GM04503 (cell line): ENCODE measurements at regions not wholly inside any gene's neighbourhood (a gene's known extent, or its start where the extent isn't known, plus 50 kb on each side); places are given as distances from the start of the nearest gene placed in this dataset.
"Not testable (repeated sequence)": the region's sequence is repeated elsewhere in the genome, so short reads cannot be mapped to it uniquely, and the experiment has no call there.

Source experiments
- DNase-seq: peaks from one replicate; pipeline ENCODE4 v3.0.0-alpha.2; 2012; ENCODE audit warnings: low read depth

DNA sequence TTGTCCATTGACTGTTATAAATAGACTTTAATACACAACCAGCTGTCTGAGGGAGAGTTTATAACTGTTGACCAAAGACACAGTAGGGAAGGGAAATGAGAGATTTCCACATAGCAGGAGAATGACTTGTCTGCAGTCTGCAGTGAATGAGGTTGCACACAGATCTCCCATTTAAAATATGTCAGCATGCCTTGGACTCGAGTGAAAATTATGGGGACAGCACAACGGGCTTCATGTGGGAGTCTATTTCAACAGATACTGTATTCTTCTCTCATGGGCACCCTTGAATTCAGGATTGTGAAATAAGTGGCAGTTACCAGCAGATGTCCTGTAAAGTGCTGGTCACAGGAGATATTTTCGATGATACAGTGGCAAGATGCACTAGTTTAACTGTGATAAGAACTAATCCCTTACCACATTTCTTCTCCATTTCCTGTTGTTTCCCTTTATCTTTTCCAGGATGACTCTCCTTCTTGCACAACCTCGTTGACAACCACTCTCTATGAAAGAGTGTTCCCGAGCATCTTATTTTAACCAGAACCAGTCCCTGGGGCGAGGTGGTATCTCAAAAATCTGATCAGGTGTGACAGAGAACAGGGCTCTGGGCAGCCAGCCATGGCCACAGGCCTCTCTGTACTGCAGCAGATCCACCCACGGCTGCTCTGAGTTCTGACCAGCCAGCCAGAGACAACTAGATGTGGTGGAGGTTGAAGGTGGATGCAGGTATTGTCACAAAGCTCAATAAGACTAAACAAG lies 51.5 kb upstream of the MAP3K1 start:
- DNase-seq = peak; percentile 34

DNA sequence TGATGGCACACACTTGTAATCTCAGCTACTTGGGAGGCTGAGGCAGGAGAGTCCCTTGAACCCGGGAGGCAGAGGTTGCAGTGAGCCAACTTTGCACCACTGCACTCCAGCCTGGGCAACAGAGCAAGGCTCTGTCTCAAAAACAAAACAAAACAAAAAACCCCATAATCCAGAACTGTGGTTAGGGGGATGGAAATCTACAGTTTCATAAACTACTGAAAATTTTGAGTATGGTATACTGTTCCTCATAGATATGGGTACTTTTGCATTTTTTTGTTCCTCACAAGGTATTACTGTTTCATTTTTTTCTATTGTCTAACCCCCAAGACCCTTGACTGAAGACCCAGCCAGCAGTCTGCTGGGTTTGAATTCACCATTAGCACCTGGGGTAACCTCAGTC lies 52.2 kb upstream of the MAP3K1 start:
- no peak for DNase-seq

DNA sequence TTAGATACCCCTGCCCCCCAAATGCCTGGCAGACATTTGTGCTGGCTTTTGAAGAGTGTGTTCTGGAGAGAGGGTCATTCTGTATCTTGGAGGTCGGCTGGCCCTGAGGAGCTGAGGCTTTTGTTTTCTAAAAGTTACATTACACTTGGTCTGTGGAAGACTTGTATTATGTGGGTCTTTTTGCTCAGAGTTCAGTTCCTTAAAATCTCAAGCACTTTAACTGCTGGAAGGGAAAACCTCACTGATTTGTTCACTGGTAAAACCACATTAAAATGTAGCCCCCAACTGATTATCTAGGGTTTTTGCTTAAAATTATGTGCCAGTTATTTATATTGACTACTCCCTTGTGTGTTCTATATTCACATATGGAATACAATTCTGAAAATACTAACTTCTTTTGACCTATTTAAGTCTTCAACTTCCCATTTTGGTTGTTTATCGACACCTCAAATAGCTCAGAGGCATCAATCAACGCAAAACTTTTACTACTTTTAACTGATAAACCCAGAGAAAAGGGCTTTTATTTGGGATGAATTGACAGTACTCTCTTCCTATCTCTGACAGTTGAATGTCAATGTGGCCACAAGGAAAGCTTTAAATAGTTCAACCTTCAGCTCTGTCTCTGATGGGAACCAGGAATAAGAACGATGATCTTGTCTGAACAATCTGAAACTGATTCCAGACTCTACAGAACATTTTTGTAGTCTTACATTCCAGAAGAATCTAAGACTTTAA lies 54.0 kb upstream of the MAP3K1 start:
- no peak for DNase-seq

DNA sequence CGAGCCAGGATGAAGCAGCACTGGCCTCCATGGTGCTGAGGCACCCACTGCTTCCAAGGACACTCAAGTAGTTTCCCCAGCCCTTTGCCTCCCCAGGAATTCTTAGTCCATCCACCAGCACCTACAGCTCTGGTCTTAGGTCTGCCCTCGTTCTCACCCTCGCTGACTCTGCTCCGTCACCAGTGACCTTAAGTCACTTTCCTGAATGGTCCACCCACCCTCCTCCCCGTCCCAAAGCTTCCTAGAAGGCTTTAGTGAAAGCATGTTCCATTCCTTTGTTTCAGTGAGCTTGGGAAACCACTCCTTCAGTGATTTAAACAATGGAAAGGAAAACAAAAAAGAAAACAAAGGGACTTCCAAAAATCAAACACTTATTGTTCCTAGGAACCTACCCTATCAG lies 54.6 kb upstream of the MAP3K1 start:
- DNase-seq = no peak

DNA sequence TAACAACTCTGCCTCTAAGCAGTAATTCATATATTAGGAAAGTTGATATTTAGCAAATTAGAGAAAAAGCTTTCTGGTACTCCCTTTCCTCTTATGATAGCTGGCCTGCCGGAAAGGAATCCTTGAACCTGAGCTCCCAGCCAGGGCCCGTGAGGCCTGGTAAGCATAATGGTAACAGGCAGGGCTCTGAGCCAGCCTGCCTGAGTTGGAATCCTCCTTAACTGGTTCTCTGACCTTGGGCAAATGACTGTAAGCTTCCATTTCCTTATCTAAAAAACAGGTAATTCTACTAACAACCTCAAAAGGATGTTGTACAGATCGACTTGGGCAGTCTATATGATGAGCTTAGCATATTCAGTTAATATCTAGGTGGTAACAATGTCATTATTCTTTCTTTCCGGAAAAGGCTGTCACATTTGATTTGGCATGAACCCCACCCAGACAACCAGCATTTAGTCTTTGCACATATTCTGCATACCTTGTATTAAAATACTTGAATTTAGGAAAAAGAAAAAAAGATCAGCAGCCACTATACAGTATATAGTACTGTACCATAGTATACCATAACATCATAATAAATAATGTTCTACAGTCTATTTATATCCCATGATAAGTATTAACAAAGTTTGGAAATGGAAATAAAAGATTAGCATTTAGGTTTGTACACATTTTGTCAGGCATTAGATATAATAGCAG lies 55.7 kb upstream of the MAP3K1 start:
- no peak for DNase-seq

DNA sequence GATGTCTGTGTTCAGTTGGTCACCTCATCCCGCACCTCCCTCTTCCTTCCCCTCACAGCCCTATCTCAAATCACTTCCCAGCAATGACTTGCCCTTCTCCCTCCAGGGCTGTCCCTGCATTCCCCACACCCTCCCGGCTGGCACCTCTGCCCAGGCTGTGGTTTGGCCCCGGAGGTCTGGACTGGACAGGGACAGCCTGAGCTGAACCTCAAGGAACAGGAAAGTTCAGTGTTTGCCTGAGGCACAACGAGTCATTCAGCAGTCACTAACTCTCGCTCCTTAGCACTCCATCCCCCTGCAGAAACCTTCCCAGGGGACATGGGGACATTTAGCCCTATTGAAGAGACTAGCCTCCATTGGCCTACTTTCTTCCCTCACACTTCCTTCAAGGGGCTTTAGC lies 58.3 kb upstream of the MAP3K1 start:
- DNase-seq = no peak

DNA sequence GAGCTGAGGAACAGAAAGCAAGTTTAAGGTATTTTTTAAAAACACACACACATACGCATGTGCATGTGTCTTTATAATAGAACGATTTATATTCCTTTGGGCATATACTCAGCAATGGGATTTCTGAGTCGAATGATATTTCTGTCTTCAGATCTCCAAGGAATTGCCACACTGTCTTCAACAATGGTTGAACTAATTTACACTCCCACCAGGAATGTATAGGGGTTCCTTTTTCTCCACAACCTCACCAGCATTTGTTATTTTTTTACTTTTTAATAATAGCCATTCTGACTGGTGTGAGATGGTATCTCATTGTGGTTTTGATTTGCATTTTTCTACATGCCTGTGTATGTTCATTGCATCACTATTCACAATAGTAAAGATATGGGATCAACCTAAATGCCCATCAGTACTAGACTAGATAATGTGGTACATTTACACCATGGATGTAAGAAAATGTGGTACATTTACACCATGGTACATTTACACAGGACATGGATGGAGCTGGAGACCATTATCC lies 60.3 kb upstream of the MAP3K1 start:
- no peak for DNase-seq

DNA sequence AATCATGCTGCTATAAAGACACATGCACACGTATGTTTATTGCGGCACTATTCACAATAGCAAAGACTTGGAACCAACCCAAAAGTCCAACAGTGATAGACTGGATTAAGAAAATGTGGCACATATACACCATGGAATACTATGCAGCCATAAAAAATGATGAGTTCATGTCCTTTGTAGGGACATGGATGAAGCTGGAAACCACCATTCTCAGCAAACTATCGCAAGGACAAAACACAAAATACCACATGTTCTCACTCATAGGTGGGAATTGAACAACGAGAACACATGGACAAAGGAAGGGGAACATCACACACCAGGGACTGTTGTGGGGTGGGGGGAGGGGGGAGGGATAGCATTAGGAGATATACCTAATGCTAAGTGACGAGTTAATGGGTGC lies 61.8 kb upstream of the MAP3K1 start:
- not testable (repeated sequence) for DNase-seq

DNA sequence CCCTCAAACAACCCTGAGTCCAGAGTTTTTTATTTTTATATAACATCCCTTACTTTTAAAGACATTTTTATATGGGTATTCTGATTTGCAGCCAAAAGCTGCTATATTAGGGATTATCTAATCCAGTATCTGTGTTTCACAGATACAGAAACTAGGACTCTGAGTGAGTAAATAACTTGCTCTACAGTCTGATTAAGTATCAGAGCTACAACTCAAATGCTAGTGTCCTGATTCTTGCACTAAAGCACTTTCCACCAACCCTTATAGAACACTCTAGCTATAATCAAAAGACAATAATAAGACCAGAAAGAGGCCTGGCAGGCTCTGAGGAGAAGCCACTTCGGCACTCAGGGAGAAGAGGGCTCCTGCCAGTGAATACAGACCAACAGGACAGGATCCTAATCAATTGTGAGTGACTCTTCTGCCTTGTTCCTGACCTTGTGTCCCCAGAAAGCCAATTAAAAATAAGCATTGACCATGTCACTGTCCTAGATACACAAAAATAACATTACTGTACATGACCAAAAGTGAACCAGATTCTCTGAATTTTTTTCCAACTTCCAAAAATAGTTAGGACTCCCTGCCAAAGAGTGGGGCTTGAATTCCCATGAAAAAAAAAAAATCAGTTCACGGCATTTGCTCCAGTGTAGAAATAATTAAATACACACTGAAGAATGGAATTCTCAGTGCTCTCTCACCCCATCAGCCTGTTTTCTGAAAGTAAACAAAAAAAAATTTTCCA lies 63.6 kb upstream of the MAP3K1 start:
- peak; percentile 37 for DNase-seq

DNA sequence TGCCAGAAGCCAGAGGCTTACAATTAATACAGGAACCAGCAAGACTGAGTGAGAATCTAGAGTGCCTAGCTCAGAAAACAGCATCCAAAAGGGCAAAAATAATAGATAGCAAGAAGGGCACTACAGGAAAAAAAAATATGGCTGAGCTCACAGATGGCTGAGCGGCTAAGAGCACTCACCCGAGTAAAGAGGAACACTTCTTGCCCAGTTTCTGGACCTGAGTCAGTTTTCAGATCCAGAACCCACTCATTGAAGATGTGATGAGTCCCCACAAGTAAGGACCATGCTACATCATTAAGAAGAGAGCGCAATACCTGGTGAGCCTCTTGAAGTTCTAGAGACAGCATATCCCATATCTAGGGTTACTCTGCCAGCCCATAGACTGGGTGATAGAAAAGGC lies 65.5 kb upstream of the MAP3K1 start:
- DNase-seq = no peak

DNA sequence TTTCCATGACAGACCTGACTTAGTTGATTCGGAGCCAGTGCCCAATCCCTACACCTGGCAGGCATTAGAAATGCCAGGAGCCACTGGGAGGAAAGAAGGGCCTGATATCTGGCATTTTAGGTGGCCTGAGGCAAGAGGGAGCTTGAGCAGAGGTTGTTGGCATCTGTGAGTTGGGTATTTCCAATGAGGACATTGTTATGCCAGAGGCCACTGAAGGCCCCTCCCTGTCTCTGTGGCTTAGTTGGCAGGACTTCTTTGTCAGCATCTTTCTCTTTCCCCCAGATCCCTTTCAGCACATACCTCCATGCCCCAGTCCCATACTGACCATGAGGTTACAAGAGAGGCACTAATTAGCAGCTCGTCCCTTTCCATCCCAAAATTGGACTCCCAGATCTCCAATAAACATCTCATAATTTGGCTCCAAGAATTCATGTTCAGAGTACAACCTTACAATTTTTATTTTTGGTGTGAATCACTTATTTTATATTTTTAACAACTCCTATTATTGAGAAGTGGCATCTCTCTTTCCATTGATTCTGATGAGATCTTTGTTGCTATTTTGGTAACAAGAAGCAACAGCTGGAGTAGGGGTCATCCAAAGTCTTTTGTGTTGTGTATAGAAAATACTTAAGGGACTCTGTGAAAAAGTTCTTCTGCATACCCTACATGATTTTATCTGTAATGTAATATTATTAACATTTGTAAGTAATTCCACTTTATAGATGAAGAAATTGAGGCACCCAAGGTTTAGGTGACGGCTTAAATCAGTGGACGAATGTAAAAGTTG lies 68.6 kb upstream of the MAP3K1 start:
- no peak for DNase-seq

DNA sequence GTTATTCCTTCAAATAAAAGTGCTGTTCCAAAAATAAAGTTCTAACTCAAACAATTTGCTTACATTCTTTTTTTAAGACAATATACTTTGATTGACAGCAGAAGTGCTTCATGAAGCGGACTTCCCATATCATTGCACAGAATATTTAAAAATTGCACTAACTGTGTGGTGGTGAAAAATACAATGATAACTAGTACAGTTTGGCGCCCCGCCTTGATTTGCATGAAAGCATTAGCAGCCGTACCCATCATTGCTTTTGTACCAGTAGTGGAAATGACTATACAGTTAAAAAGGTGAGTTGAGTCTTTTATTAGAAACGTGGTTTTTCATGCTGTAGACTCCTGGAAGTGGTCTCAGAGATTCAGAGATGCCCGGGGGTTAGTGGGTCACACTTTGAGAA lies 69.5 kb upstream of the MAP3K1 start:
- no peak for DNase-seq

DNA sequence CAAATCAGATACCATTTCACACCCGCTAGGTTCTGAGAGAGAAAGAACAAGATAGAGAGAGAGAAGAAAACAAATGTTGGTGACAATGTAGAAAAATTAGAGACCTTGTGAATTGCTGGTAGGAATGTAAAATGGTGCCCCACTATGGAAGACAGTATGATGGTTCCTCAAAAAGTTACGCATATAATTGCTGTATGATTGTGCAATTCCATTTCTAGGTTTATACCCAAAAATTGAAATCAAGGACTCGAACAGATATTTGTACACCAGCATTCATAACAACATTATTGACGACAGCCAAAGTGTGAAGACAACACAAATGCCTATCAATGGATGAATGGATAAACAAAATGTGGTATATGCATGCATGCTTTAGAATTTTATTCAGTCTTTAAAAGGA lies 74.5 kb upstream of the MAP3K1 start:
- no peak for DNase-seq

DNA sequence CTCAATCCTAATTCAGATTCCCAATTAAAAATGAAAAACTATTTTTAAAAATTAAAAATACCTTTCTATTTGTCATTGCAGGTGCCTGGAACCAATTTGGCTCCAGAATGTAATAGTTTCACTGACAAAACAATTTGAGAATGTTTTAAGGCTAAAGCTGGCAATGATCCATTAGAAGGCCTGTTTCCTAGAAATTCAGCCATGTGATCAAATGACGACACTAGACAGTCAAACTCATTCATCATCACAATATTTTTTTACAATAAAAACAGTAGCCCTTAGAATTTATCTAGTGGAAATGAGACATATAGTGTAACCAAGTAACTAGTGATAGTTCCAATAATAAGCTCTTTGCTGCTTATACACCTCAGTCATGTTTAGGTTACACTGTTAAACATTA lies 75.4 kb upstream of the MAP3K1 start:
- DNase-seq = no peak

DNA sequence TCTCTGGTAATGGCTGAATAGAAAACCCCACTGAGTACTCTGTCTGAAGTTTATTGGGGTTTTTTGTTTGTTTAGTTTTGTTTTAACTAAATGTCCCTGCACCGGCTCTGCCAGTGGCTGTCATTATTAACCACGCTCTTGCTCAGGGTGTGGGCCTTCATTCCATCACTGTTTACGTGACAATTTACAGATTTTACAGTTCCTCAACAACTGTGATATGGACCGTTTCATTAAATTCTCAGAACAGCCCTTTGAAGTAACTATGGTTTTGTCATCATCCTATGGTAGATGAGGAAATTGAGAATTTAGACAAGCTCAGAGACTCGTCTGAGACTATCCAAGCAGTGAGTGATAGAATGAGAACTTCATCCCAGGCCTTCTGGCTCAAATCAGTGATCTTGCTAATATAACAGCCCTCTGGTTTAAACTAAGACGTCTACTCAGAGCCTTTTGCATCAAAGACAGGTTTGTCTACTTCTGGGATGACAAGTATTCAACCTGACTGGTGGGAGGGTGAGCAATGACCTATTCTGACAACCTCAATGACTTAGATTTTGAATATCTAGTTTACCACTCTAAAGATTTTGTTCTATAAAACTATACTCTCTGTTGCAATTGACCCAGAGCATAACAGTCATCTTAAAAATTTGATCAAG lies 77.3 kb upstream of the MAP3K1 start:
- DNase-seq = no peak

DNA sequence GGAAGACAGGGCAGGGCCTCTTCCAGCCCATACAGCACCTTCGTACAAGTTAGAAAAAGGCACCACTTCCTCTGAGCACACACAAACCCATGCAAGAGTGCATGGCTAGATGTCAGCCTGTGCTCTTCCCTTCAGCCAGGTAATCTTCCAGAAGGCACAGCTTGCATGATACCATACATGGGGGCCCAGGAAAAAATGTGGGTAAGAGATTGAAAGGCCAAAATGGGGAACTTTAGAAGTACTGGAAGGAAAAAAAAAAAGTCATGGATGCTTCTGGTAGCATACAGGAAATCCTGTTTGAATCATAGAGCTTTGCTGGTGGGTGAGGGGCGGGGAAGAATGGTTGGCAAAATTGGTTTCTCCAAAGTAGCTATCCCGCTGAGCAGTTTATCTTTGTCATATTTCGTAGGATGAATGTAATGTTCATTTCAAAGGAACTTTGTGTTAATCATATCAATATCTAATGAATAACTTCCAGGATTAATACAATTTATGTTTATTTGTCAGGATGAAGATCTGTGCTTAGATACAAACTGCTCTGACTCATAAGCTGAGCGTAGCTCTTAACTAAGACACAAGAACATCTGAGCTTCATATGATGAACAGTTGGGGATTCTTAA lies 78.2 kb upstream of the MAP3K1 start:
- DNase-seq = no peak

DNA sequence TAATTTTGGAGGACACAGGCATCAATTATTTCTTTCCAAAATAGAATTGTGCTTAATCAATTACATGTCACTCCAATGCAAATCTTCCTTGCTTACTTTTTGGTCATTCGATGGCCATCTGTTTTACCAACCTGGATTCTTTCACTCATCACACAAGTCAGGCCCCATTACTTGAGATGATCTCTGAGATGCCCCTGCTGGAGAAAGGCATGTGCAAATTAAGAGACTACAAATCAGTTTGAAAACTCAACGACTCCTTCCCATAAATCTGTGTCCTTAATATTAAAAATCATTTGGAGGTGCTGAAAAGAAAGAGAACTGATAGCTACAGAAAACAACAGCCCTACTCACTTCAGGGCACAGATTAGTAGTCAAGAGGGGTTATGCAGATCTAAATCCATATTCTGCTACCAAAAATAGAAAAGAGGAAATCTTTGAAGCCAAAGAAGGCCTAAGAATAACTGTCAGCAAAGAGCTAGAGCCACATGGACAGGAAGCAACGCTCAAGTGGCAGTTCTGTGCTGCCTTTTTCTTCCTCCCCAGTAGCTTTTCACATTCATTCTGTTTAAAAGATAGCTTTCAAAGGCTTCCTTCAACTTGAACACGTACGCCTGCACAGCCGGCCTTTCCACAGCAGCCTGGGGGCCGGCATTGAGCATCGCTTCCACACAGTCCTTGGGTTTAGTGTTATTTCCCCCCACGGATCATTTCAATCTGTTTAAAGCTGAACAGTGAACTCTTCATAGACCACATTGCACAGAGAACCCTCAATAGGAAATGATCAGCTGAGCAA lies 79.3 kb upstream of the MAP3K1 start:
- no peak for DNase-seq

DNA sequence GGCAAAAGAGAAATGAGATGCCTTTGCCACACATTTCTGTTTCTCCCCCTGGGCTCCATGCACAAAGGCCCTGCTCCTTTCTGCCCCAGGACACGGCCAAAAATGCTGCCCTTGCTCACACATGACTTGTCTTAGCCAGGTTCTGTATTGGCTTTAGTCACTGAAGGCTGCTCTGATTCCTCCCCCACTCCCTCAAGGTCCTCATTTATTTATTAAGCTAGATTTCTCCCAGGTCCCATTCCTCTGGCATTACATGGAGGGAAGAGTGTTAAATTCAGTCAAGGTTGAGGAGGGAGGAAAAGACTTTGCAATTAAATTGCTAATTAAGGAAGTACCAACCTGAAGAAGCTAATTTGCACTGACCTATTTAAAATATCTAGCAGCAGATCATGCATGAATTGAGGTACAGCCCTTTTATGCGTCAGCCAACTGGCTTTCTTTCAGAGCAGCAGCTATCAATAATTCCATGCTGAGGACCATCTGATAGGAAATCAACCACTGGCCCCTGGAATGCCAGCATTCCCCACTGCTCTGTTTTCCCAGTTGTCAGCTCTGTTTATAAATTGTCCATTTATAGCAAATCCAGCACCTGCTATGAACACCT lies 81.2 kb upstream of the MAP3K1 start:
- DNase-seq = no peak

DNA sequence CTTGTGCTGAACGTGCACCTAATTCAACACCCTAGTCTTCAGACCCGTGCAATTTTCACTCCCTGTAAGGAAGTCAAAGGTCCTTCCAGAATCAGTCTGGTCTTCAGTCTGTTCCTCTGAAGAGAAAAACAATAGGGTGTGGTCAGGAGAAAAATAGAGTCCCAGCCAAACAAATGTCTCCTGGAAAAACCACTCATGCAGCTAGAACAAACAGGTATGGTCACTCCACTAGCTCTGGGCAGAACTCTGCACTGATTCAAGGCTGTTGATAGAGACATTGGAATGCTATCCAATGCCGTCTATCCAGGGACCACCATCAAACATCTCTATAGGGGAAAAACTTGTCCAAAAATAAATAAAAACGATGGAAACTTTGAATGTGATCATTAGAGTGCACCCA lies 81.8 kb upstream of the MAP3K1 start:
- no peak for DNase-seq
